HCT116 (cell line): ENCODE measurements at regions not wholly inside any gene's neighbourhood (a gene's known extent, or its start where the extent isn't known, plus 50 kb on each side); places are given as distances from the start of the nearest gene placed in this dataset.

Experiments used
- EZH2 ChIP-seq: fragments of 200-600 bp; sonication (generic); IDR thresholded peaks from 2 replicates; pipeline ENCODE4 v1.6.1; 2017; ENCODE audit warnings: antibody characterized with exemption, mixed run types
- POLR2A ChIP-seq: IDR thresholded peaks from 2 replicates; pipeline ENCODE4 v1.7.0; 2011; ENCODE audit warnings: borderline replicate concordance; ENCODE audit not compliant: insufficient read depth, insufficient read length; ENCODE audit errors: extremely low read depth
- TF ChIP-seq, protein P1 (sequence below), 3 experiments: fragments of 200-600 bp in 1 of 3; sonication (generic) in 1 of 3; IDR thresholded peaks in 2 of 3; conservative IDR thresholded peaks in 1 of 3; 2 replicates each; pipeline ENCODE4 v1.5.1; 2012 to 2017; ENCODE audit warnings: low read depth in 2 of 3, low read length in 2 of 3, antibody characterized with exemption in 1 of 3, borderline replicate concordance in 1 of 3, control low read depth in 1 of 3, mild to moderate bottlenecking in 1 of 3, mixed read lengths in 1 of 3, mixed run types in 1 of 3, moderate library complexity in 1 of 3; ENCODE audit not compliant: insufficient read depth in 1 of 3

DNA sequence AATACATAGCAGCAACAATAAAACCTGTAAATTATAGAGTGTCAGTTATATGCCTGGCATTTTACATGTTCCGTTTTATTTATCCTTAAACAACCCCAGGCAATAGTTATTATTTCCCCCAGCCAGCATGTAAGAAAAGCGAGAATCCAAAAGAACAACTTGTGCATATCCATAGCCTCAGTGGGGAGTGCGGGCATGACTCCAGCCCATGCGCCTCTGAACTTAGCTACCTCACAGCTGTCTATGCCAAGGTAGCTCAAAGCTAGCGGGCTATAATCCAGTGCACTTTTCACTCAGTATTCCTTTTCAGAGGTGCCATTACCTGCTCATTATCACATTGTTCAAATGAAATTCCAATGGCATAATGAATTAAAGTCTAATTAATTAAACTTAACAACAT, 257.3 kb upstream of the EDNRA start:
- TF ChIP-seq EZH2, result no peak
- TF ChIP-seq, protein P1, sequence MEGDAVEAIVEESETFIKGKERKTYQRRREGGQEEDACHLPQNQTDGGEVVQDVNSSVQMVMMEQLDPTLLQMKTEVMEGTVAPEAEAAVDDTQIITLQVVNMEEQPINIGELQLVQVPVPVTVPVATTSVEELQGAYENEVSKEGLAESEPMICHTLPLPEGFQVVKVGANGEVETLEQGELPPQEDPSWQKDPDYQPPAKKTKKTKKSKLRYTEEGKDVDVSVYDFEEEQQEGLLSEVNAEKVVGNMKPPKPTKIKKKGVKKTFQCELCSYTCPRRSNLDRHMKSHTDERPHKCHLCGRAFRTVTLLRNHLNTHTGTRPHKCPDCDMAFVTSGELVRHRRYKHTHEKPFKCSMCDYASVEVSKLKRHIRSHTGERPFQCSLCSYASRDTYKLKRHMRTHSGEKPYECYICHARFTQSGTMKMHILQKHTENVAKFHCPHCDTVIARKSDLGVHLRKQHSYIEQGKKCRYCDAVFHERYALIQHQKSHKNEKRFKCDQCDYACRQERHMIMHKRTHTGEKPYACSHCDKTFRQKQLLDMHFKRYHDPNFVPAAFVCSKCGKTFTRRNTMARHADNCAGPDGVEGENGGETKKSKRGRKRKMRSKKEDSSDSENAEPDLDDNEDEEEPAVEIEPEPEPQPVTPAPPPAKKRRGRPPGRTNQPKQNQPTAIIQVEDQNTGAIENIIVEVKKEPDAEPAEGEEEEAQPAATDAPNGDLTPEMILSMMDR (IDR thresholded peaks at IDR 0.05 in 2 of 3, conservative IDR thresholded peaks at IDR 0.05 in 1 of 3; ENCODE audit: borderline replicate concordance in 1 of 3, insufficient read depth in 1 of 3, low read depth in 2 of 3, low read length in 2 of 3), result no peak
- TF ChIP-seq POLR2A, result no peak
